ENCODE measurements at regions not wholly inside any gene's neighbourhood (a gene's known extent, or its start where the extent isn't known, plus 50 kb on each side); places are given as distances from the start of the nearest gene placed in this dataset.

GRCh38 chr12:67722296-67722695 lies 73.8 kb downstream of the DYRK2 start:
- no peak for TF ChIP-seq CTCF (IDR thresholded peaks at IDR 0.05; ENCODE audit: poor library complexity)
- TF ChIP-seq EZH2 (IDR thresholded peaks at IDR 0.05; ENCODE audit: borderline replicate concordance): no peak

All from hepatocyte (in vitro differentiated cells).